HG02981 (cell line): ENCODE measurements at regions not wholly inside any gene's neighbourhood (a gene's known extent, or its start where the extent isn't known, plus 50 kb on each side); places are given as distances from the start of the nearest gene placed in this dataset.
"Not testable (repeated sequence)": the region's sequence is repeated elsewhere in the genome, so short reads cannot be mapped to it uniquely, and the experiment has no call there.

Experiments used
- ATAC-seq: cut with Tn5 transposase; IDR thresholded peaks from one replicate; pipeline ENCODE4 v1.9.1; 2021; ENCODE audit warnings: mild to moderate bottlenecking, moderate library complexity; ENCODE audit not compliant: unreplicated experiment

- no peak for ATAC-seq
Observed at GRCh38 chr6:85772641-85773040, 130.0 kb upstream of the SYNCRIP start.

- ATAC-seq: no peak
Observed at GRCh38 chr6:85771925-85772430, 129.3 kb upstream of the SYNCRIP start.

- ATAC-seq: no peak
Observed at GRCh38 chr6:85771455-85771854, 128.8 kb upstream of the SYNCRIP start.

- no peak for ATAC-seq
Observed at GRCh38 chr6:85764844-85765243, 122.2 kb upstream of the SYNCRIP start.

GRCh38 chr6:85756982-85757381, 114.3 kb upstream of the SYNCRIP start:
- ATAC-seq: no peak

GRCh38 chr6:85754894-85755293, 112.2 kb upstream of the SYNCRIP start:
- no peak for ATAC-seq

- no peak for ATAC-seq
Observed at GRCh38 chr6:85752602-85753001, 109.9 kb upstream of the SYNCRIP start.

GRCh38 chr6:85751374-85752055, 108.8 kb upstream of the SYNCRIP start:
- ATAC-seq: no peak

GRCh38 chr6:85750146-85750545, 107.5 kb upstream of the SYNCRIP start:
- ATAC-seq: not testable (repeated sequence)

GRCh38 chr6:85749236-85749635, 106.5 kb upstream of the SYNCRIP start:
- no peak for ATAC-seq

- no peak for ATAC-seq
Observed at GRCh38 chr6:85747666-85748065, 105.0 kb upstream of the SYNCRIP start.

- no peak for ATAC-seq
Observed at GRCh38 chr6:85747093-85747492, 104.4 kb upstream of the SYNCRIP start.

- ATAC-seq: no peak
Observed at GRCh38 chr6:85744433-85744970, 101.8 kb upstream of the SYNCRIP start.

- no peak for ATAC-seq
Observed at GRCh38 chr6:85726206-85726605, 83.5 kb upstream of the SYNCRIP start.

GRCh38 chr6:85715797-85716196, 73.1 kb upstream of the SYNCRIP start:
- ATAC-seq: no peak

GRCh38 chr6:85714893-85715530, 72.3 kb upstream of the SYNCRIP start:
- no peak for ATAC-seq

- ATAC-seq: no peak
Observed at GRCh38 chr6:85712346-85712745, 69.7 kb upstream of the SYNCRIP start.

GRCh38 chr6:85707515-85708145, 64.9 kb upstream of the SYNCRIP start:
- ATAC-seq: not testable (repeated sequence)

GRCh38 chr6:85706272-85706671, 63.6 kb upstream of the SYNCRIP start:
- no peak for ATAC-seq

GRCh38 chr6:85705220-85705619, 62.5 kb upstream of the SYNCRIP start:
- no peak for ATAC-seq

- ATAC-seq: no peak
Observed at GRCh38 chr6:85703406-85703805, 60.7 kb upstream of the SYNCRIP start.
